Fibroblast of villous mesenchyme (primary cell): ENCODE measurements at regions not wholly inside any gene's neighbourhood (a gene's known extent, or its start where the extent isn't known, plus 50 kb on each side); places are given as distances from the start of the nearest gene placed in this dataset.

ENCODE experiments used
- DNase-seq: peaks from one replicate; pipeline ENCODE4 v3.0.0-alpha.2; 2010; ENCODE audit warnings: low read depth
- H3K4me3 ChIP-seq: 2 replicates; pipeline ENCODE4 v1.5.1; 2011; ENCODE audit warnings: low read depth, mild to moderate bottlenecking, low read length
- TF ChIP-seq, protein P1 (sequence below): IDR thresholded peaks from 2 replicates; pipeline ENCODE4 v1.5.1; 2012; ENCODE audit warnings: low read depth, mild to moderate bottlenecking, low read length; ENCODE audit not compliant: insufficient read depth

DNA sequence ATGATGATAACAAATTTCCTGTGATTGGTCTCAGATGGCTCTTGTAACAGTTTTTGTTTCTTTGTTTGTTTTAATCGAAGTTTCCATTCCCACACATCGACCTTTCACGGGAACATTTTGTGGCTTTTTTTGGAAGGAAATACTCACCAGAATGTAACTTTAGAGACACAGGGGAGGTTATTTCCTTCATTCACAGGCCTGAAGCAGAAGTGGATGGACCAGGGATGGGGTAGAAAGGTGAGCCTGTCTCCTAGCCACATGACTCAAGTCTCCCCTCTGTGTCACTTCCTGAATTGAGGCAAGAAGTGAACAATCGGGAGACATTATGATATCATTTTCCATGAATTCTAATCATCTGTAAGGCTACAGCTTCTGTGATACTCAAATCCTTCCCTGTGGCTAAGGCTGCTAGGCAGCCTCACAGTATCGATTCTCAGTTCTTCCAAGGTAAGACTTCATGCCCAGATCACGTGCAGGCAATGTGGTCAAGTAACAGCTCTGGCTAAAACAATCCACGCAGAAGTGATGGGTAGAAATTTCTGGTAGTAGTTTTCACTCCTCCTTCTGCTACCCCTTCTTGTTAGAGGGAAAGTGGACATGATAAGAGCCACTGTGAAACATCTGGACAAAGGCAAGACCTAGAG, 203.9 kb upstream of the NEBL start:
- DNase-seq = peak; percentile 18
- TF ChIP-seq, protein P1, sequence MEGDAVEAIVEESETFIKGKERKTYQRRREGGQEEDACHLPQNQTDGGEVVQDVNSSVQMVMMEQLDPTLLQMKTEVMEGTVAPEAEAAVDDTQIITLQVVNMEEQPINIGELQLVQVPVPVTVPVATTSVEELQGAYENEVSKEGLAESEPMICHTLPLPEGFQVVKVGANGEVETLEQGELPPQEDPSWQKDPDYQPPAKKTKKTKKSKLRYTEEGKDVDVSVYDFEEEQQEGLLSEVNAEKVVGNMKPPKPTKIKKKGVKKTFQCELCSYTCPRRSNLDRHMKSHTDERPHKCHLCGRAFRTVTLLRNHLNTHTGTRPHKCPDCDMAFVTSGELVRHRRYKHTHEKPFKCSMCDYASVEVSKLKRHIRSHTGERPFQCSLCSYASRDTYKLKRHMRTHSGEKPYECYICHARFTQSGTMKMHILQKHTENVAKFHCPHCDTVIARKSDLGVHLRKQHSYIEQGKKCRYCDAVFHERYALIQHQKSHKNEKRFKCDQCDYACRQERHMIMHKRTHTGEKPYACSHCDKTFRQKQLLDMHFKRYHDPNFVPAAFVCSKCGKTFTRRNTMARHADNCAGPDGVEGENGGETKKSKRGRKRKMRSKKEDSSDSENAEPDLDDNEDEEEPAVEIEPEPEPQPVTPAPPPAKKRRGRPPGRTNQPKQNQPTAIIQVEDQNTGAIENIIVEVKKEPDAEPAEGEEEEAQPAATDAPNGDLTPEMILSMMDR = no peak

DNA sequence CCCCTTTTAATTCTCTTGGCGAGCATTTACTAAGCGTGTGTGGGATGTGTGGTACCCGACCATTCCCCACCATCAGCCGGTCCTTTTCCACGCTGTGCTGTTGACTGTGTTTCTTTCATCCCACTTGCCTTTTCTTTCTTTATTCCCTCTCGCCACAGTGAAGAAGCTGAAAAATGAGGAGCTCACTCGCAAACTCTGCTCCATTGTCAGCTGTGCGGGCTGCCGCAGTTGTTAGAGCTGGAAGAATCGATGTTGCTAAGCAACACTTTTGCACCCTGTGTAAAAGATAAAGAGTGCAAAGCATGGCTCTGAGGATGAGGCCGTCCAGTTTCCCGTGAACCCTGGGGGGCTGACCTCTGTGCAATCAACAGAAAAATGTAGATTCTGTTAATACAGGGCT, 203.1 kb upstream of the NEBL start:
- TF ChIP-seq, protein P1 = no peak
- H3K4me3 ChIP-seq = no peak overlapping the region
- DNase-seq = no peak

More for the DNA sequence above, 203.9 kb upstream of the NEBL start:
- H3K4me3 ChIP-seq = no peak overlapping the region

DNA sequence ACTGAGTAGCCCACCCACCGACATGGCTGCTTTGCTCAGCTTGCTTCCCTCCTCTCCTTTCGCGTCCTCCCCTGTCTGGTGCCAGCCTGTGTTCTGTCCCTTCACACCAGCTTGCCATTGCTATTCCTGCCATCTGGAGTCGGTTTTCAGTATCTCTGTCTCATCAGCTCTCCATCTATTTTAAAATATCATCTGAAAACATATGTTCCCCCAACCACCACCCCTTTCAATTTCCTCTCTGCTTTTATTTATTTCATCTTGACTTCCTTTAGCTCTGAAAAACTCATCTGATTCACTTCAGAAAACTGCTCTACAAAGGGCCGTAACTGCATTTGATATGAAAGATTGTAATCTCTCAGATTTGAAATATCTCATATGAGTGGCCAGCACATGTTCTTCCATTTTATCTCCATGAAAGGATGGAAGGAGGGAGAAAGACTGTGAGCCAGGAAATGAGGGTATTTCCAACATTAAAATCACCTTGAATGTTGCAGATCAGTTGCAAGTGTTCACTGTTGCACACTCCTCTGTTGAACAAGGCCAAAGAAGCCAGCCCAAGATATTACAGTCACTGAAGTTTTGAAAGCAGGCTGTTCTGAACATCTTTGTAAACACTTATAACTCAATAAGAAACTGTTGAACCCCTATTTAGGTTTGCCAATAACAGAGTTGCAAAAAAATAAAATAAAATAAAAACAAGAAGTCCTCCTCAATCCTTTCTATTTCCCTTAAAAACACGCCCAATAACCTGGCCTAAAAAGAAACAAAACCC, 202.4 kb upstream of the NEBL start:
- no peak overlapping the region for H3K4me3 ChIP-seq
- DNase-seq = no peak
- TF ChIP-seq, protein P1 = no peak

DNA sequence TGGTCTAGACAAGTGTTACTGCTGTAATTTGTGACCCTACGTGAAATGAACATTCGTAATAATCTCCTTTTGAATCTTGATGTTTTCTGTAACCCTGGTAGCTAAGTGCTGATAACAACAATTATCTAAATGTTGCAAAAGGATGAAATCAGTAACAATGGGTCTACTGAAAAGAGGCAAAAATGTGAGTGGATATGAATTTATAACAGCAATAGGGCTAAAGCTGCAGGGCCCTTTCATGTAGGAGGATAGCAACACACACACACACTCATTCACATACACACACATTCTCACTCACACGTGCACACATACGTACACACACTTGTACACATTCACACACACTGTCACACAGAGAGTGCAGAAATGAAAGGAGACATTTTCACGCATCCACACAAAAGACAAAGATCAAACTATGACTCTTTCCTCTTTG, 200.8 kb upstream of the NEBL start:
- TF ChIP-seq, protein P1 = no peak
- no peak overlapping the region for H3K4me3 ChIP-seq
- DNase-seq = no peak

DNA sequence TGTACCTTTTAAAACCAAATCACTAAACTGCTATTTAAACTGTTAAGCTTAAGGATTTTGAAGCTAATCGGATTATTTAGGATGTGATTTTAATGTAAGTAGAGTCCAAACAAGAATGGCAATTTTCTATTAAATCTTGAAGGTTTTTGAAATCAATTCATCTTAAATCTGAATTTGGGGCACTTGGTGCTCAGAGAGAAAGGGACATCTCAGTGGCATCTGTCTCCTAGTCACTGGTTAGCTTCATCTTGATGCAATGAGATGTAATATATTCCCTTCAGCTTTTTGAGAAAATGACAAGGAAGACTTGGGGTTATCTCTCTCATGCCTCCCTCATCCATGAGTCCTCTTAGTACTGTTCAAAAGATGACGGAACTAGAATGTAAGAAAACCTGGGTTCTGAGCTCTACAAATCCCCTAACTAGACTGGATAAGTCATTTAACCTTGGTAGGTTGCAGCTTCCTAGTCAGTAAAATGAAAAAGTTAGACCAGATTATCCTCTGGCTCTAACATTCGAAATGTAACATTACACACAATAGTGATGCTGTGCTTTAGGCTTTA, 198.5 kb upstream of the NEBL start:
- H3K4me3 ChIP-seq = no peak overlapping the region
- DNase-seq = no peak
- TF ChIP-seq, protein P1 = no peak

DNA sequence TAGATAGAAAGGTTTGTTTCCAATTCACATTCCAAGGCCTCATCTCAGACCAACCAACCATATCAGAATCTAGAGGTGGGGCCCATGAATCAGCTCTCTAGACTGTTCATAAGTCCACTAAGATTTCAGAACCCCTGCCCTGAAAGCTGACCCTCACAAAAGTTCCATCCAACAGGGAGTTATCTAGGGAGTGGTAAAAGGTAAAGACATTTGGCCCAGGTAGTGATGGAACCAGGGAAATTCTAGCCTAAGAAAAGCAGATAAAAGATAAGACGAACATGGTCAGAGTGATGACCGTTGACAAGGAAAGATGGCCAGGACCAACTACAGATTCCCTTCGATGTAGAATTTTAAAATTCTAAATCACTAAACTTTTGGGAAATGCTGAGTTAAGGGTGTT, 198.0 kb upstream of the NEBL start:
- H3K4me3 ChIP-seq = no peak overlapping the region
- DNase-seq = no peak
- TF ChIP-seq, protein P1 = no peak
